ENCODE measurements at regions not wholly inside any gene's neighbourhood (a gene's known extent, or its start where the extent isn't known, plus 50 kb on each side); places are given as distances from the start of the nearest gene placed in this dataset.
"Not testable (repeated sequence)": the region's sequence is repeated elsewhere in the genome, so short reads cannot be mapped to it uniquely, and the experiment has no call there.

DNA sequence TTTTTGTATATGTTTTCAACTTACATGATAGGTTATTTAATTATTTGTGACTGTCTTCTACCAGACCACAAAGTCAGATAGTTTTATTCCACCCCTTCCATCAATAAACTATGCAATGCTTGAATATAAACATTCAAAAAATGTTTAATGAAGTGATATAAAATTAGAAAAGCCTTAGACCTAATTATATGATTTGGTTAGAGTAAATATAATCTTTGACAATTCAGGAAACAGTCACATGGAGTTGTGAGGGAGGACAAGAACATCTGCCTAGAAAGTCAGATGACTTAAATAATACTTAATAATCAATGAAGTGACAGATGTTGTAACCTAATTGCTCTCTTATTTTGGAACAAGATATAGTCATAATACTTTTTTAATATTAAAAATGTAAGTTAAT is 710.3 kb downstream of the ZBBX start:
- H3K4me1 ChIP-seq (ENCODE audit: insufficient read depth, low read length): no peaks in the 10 kb centered on the region
- H3K9ac ChIP-seq (ENCODE audit: low read depth, low read length): no peak overlapping the region
- no peaks in the 10 kb centered on the region for H3K9me3 ChIP-seq (ENCODE audit: control insufficient read depth, insufficient read depth, low read length)
- no peaks in the 10 kb centered on the region for H3K36me3 ChIP-seq (ENCODE audit: insufficient read depth, low read length)

DNA sequence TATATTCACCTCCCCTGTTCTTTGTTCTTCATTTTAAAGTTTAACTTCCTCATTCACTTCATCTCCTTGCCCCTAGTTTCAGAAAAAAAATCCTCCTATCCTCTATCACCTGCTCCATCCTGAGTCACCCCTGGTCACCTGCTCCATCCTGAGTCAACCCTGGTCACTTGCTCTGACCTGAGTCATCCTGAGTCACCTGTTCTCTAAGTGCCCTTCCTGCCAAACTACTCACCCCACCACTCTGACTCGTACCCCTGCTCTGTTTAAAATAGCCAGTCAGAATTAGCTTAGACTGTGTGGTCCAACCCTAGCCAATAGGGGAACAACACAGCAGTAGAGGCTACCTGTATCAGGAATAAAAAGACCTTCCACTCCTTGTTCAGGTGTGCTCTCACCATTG is 716.9 kb downstream of the ZBBX start:
- Histone ChIP-seq H3K9ac (ENCODE audit: low read depth, low read length) (no peak overlapping the region), H3K36me3 (ENCODE audit: insufficient read depth, low read length) (no peaks in the 10 kb centered on the region), H3K4me1 (ENCODE audit: insufficient read depth, low read length) (no peaks in the 10 kb centered on the region), H3K9me3 (ENCODE audit: control insufficient read depth, insufficient read depth, low read length) (peaks cover 2% of the 10 kb centered on the region)

DNA sequence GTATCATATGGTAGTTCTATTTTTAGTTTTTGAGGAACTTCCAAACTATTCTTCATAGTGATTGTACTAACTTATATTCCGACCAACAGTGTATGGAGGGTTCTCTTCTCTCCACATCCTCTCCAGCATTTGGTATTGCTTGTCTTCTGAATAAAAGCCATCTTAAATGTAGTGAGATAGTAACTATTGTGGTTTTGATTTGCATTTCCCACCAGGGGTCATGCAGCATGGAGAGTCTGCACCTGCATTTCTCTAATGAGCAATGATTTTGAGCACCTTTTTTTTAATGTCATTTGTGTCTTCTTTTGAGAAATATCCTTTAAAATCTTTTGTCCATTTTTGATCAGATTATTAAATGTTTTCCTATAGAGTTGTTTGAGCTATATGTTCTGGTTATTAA is 718.5 kb downstream of the ZBBX start:
- no peak overlapping the region for H3K9ac ChIP-seq (ENCODE audit: low read depth, low read length)
- no peaks in the 10 kb centered on the region for H3K36me3 ChIP-seq (ENCODE audit: insufficient read depth, low read length)
- no peaks in the 10 kb centered on the region for H3K4me1 ChIP-seq (ENCODE audit: insufficient read depth, low read length)
- H3K9me3 ChIP-seq (ENCODE audit: control insufficient read depth, insufficient read depth, low read length): peaks cover 2% of the 10 kb centered on the region

DNA sequence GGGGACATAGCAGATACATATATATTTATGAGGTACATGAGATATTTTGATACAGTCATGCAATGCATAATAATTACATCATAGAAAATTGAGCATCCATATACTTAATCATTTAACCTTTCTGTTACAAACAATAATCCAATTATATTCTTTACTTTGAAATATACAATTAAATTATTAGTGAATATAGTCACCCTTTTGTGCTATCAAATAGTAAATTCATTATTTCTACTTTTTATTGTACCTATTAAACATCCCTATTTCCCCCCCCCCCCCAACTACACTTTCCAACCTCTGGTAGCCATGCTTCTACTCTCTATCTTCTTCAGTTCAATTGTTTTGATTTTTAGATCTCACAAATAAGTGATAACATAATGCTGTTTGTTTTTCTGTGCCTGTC is 719.1 kb downstream of the ZBBX start:
- Histone ChIP-seq H3K9ac (ENCODE audit: low read depth, low read length) (no peak overlapping the region), H3K4me1 (ENCODE audit: insufficient read depth, low read length) (no peaks in the 10 kb centered on the region), H3K9me3 (ENCODE audit: control insufficient read depth, insufficient read depth, low read length) (peaks cover 2% of the 10 kb centered on the region), H3K36me3 (ENCODE audit: insufficient read depth, low read length) (no peaks in the 10 kb centered on the region)

DNA sequence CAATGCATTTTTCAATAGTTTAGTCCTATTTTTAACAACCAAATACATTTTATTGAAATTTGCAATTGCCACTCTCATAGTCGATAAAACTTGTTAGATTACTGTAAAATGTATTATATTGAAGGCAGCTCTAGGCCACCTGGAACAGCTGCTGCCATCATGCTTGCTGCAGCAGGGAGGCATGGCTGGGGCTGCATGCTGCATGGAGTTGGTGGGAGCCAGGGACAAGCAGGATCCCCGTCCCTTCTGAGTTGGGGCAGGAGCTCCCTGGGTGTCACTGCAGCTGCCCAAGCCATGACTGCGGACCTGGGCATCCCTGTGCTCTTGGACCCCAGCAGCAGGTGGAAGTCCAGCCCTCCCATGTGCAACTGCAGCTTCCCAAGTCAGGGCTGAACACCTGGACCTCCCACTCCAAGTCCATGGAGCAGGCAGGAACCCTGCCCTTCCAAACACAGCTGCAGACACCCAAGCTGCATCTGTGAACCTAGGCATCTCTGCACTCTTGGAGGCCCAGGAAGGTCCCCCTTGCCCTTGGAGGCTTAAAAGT is 742.0 kb downstream of the ZBBX start:
- Histone ChIP-seq H3K36me3 (ENCODE audit: insufficient read depth, low read length) (no peaks in the 10 kb centered on the region), H3K4me1 (ENCODE audit: insufficient read depth, low read length) (no peaks in the 10 kb centered on the region), H3K9ac (ENCODE audit: low read depth, low read length) (no peak overlapping the region), H3K9me3 (ENCODE audit: control insufficient read depth, insufficient read depth, low read length) (no peaks in the 10 kb centered on the region; the same call in 1 of the 2 replicates)

DNA sequence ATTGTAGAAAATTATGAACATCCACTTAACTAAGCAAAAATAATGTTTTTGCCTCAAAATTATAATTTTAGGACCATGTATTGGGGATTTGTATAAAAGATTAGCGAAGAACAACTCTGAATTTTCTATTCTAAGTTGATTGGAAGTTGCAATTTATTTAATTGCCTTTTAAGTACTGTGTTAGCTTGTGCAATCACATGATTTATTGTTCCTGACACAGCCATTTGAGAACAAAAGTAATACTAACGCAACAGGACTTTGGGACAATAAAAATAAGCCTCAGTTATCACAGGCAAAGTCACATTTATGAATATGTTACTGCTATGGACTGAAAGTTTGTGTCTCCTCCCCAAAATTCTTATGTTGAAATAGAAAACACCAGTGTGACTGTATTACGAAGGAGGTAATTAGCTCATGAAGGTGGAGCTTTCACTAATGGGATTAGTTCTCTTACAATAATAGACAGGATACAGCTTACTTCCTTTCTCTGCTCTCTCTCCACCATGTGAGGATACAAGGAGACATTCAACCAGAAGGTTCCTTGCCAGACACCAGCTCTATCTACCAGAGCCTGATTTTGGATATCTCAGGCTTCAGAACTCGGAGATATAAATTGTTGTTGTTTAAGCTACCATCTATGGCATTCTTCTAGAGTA is 745.9 kb downstream of the ZBBX start:
- Histone ChIP-seq H3K9ac (ENCODE audit: low read depth, low read length) (no peak overlapping the region), H3K9me3 (ENCODE audit: control insufficient read depth, insufficient read depth, low read length) (no peaks in the 10 kb centered on the region; the same call in 1 of the 2 replicates), H3K4me1 (ENCODE audit: insufficient read depth, low read length) (no peaks in the 10 kb centered on the region), H3K36me3 (ENCODE audit: insufficient read depth, low read length) (no peaks in the 10 kb centered on the region)

DNA sequence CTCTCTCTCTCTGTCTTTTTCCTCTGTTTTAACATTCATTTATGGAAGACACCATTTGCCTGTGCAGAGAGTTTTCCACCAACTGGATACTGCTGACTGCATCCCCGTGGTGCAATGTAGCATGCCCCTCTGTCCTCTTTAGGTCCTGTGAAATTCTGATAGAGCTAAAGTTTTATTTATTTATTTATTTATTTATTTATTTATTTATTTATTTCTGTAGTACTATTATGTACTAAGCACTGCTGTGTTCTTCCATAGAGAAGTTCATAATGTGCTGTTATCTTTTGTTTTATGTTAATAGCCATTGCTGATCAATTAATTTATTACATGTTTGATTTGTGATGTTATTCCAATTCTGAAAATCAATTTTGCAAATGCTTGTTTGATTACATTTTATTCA is 749.9 kb downstream of the ZBBX start:
- H3K9me3 ChIP-seq (ENCODE audit: control insufficient read depth, insufficient read depth, low read length): no peaks in the 10 kb centered on the region; the same call in 1 of the 2 replicates
- H3K36me3 ChIP-seq (ENCODE audit: insufficient read depth, low read length): no peaks in the 10 kb centered on the region
- no peaks in the 10 kb centered on the region for H3K4me1 ChIP-seq (ENCODE audit: insufficient read depth, low read length)
- H3K9ac ChIP-seq (ENCODE audit: low read depth, low read length): no peak overlapping the region

DNA sequence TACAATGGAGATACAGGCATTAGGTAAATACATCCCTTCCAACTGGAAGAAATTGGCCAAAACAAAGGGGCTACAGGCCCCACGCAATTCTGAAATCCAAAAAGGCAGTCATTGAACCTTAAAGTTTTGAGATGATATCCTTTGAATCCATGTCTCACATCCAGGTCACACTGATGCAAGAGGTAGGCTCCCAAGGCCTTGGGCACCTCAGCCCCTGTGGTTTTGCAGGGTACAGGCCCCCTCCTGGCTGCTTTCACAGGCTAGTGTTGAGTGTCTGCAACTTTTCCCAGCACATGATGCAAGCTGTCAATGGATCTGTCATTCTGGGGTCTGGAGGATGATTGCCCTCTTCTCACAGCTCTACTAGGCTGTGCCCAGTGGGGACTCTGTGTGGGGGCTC is 766.7 kb downstream of the ZBBX start:
- Histone ChIP-seq H3K4me1 (ENCODE audit: insufficient read depth, low read length) (no peaks in the 10 kb centered on the region), H3K36me3 (ENCODE audit: insufficient read depth, low read length) (no peaks in the 10 kb centered on the region), H3K9ac (ENCODE audit: low read depth, low read length) (no peak overlapping the region), H3K9me3 (ENCODE audit: control insufficient read depth, insufficient read depth, low read length) (0 out of 2 replicates have a peak, but pooled peaks cover 3% of the 10 kb centered on the region)

DNA sequence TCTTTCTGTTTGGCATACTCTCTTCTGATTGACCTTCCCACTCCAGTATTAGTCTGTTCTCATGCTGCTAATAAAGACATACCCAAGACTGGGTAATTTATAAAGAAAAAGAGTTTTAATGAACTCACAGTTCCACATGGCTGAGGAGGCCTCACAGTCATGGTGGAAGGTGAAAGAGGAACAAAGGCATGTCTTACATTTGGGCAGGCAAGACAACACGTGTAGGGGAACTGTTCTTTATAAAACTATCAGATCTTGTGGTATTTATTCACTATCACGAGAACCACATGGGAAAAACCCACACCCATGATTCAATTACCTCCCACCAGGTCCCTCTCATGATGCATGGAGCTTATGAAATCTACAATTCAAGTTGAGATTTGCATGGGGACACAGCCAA is 767.3 kb downstream of the ZBBX start:
- H3K9ac ChIP-seq (ENCODE audit: low read depth, low read length); H3K4me1 ChIP-seq (ENCODE audit: insufficient read depth, low read length); H3K9me3 ChIP-seq (ENCODE audit: control insufficient read depth, insufficient read depth, low read length); H3K36me3 ChIP-seq (ENCODE audit: insufficient read depth, low read length): not testable (repeated sequence)

DNA sequence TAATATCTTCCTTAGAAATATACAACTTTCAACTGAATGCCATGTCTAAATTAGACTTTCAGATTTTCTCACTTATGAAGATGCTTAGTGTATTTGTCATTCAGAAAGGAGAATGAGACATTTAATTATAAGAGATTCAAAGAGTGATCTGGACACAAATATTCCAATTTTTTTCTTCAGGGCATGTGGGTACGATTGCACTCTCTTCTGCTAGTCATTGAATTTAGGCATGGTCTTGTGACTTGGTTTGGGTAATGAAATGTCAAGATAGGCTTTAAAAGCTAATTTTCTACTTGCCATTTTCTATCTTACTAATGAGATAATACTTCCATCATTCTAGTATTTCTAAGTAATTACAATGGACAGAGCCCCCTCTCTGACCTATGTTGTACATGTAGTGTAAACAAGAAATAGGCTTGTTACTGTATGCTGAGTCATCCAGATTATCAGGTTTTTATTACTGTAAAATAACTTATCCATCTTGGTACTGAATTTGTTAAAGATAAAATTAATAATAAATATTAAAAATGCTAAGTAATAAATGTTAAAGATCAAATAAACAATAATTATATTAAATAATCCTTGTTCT is 770.8 kb upstream of the BCHE start:
- Histone ChIP-seq H3K36me3 (ENCODE audit: insufficient read depth, low read length) (no peaks in the 10 kb centered on the region), H3K4me1 (ENCODE audit: insufficient read depth, low read length) (no peaks in the 10 kb centered on the region), H3K9ac (ENCODE audit: low read depth, low read length) (no peak overlapping the region), H3K9me3 (ENCODE audit: control insufficient read depth, insufficient read depth, low read length) (no peaks in the 10 kb centered on the region)

DNA sequence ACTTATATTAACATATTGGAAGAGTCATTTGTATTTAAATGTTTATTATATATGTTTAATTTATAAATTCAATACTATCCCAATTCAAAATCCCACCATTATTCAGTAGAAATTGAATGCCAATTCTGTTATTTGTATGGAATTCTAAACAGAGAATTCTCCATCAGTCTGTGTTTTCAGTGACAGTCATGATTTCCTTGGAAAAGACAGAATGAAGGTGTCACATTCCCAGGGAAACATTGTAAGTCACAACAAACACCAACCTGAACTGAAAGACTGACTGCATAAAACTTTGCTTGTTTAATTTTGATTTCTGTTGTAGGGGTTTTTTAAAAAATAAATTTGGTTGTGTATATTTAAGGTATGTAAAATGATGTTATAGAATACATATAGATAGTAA is 769.8 kb upstream of the BCHE start:
- Histone ChIP-seq H3K4me1 (ENCODE audit: insufficient read depth, low read length) (no peaks in the 10 kb centered on the region), H3K9me3 (ENCODE audit: control insufficient read depth, insufficient read depth, low read length) (no peaks in the 10 kb centered on the region), H3K36me3 (ENCODE audit: insufficient read depth, low read length) (no peaks in the 10 kb centered on the region)

DNA sequence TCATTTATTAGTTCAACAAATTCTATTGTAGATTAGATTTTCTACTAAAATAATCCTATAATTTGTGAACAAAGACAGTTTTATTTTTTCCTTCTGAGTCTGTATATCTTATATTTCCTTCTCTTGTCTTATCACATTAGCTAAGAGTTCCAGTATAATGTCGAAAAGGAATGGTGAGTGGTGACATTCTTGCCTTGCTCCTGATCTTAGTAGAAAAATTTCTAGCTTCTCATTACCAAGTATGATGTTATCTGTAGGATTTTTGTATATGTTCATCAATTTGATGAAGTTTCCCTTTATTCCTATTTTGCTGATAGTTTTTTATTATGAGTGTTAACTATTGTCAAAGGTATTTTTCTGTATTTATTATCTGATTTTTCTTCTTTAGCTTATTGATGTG is 756.6 kb upstream of the BCHE start:
- Histone ChIP-seq H3K9ac (ENCODE audit: low read depth, low read length) (no peak overlapping the region), H3K4me1 (ENCODE audit: insufficient read depth, low read length) (no peaks in the 10 kb centered on the region), H3K9me3 (ENCODE audit: control insufficient read depth, insufficient read depth, low read length) (no peaks in the 10 kb centered on the region), H3K36me3 (ENCODE audit: insufficient read depth, low read length) (no peaks in the 10 kb centered on the region)

More for the DNA sequence above, 769.8 kb upstream of the BCHE start:
- H3K9ac ChIP-seq (ENCODE audit: low read depth, low read length): no peak overlapping the region

DNA sequence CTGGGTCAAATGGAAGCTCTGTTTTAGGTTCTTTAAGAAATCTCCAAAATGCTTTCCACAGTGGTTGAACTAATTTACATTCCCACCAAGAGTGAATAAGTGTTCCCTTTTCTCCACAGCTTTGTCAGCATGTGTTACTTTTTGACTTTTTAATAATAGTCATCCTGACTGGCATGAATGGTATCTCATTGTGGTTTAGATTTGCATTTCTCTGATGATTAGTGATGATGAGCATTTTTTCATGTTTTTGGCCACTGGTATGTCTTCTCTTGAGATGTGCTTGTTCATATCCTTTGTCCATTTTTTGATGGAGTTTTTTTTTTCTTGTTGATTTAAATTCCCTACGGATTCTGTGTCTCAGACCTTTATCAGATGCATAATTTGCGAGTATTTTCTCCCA is 745.0 kb upstream of the BCHE start:
- H3K9me3 ChIP-seq (ENCODE audit: control insufficient read depth, insufficient read depth, low read length): peaks cover 6% of the 10 kb centered on the region
- H3K4me1 ChIP-seq (ENCODE audit: insufficient read depth, low read length): no peaks in the 10 kb centered on the region
- H3K36me3 ChIP-seq (ENCODE audit: insufficient read depth, low read length): no peaks in the 10 kb centered on the region
- no peak overlapping the region for H3K9ac ChIP-seq (ENCODE audit: low read depth, low read length)

DNA sequence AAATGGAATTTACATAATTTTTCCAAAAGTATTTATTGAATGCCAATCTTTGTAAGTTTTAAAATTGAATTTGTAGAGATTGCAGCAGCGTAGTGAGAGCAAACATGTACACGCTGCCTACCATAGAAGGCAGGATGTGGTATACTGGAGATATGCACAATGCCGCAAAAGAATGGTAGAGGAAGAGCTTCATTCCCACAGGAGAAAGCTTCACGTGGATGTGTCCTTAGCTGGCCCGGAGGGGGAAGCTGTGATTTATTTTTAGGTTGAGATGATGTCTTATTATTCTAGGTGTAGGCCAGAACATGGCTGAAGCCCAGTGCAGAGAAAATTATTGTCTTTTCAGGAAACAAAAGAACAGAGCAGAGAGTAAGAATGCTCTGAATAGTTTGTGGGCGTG is 743.3 kb upstream of the BCHE start:
- no peak overlapping the region for H3K9ac ChIP-seq (ENCODE audit: low read depth, low read length)
- H3K9me3 ChIP-seq (ENCODE audit: control insufficient read depth, insufficient read depth, low read length): peaks cover 6% of the 10 kb centered on the region
- H3K4me1 ChIP-seq (ENCODE audit: insufficient read depth, low read length): no peaks in the 10 kb centered on the region
- no peaks in the 10 kb centered on the region for H3K36me3 ChIP-seq (ENCODE audit: insufficient read depth, low read length)

DNA sequence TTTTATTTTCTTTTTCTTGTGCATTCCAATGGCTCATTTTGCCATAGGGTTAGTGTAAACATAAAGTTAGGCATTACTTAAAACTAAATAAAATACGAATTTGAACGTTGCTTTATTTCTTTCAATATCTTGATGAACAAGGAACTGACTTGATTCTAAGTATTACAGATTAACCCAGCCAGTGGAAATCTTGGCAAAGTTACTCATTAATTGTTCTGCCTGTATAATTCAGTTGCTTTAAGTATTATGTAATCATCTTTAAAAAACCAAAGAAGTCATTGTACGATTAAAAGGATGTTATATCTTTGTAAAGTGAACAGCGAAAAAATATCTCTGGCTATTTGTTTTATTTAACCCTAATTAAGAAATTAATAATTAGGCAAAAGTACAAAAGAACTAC is 737.9 kb upstream of the BCHE start:
- H3K9me3 ChIP-seq (ENCODE audit: control insufficient read depth, insufficient read depth, low read length): peaks cover 5% of the 10 kb centered on the region; the same call in 1 of the 2 replicates
- no peaks in the 10 kb centered on the region for H3K4me1 ChIP-seq (ENCODE audit: insufficient read depth, low read length)
- no peak overlapping the region for H3K9ac ChIP-seq (ENCODE audit: low read depth, low read length)
- no peaks in the 10 kb centered on the region for H3K36me3 ChIP-seq (ENCODE audit: insufficient read depth, low read length)

Data from ES-I3 (cell line).